Heart left ventricle (tissue), 16 donors: ENCODE measurements at regions not wholly inside any gene's neighbourhood (a gene's known extent, or its start where the extent isn't known, plus 50 kb on each side); places are given as distances from the start of the nearest gene placed in this dataset.
"Not testable (repeated sequence)": the region's sequence is repeated elsewhere in the genome, so short reads cannot be mapped to it uniquely, and the experiment has no call there.

Source experiments
- ATAC-seq, 4 donors: fragments of 200-7000 bp; cut with Tn5 transposase; one replicate each; pipeline ENCODE4 v1.9.1; 2020 to 2022; ENCODE audit warnings: moderate library complexity in 4 of 4, mild to moderate bottlenecking in 3 of 4, moderate number of reproducible peaks in 1 of 4
- DNase-seq, 5 donors: peaks; one replicate each; pipeline ENCODE4 v3.0.0-alpha.2; 2020
- H3K27ac ChIP-seq, 12 donors: fragments of 200-600 bp; sonication (generic) in 4 of 12; one replicate each; pipeline versions ENCODE4 v1.5.0 to v1.8.0; 2016 to 2022; ENCODE audit warnings: mild to moderate bottlenecking in 2 of 12
- H3K27me3 ChIP-seq, 9 donors: fragments of 200-600 bp; sonication (generic) in 2 of 9; one replicate each; pipeline versions ENCODE4 v1.5.1 to v1.8.0; 2016 to 2022; ENCODE audit warnings: mild to moderate bottlenecking in 3 of 9
- H3K36me3 ChIP-seq, 9 donors: fragments of 200-600 bp; sonication (generic) in 2 of 9; one replicate each; pipeline versions ENCODE4 v1.5.0 to v1.8.0; 2018 to 2022; ENCODE audit warnings: mild to moderate bottlenecking in 2 of 9
- H3K4me1 ChIP-seq, 12 donors: fragments of 200-600 bp; sonication (generic) in 4 of 12; one replicate each; pipeline versions ENCODE4 v1.5.0 to v1.8.0; 2016 to 2022; ENCODE audit warnings: mild to moderate bottlenecking in 3 of 12
- H3K4me3 ChIP-seq, 12 donors: fragments of 200-600 bp; sonication (generic) in 4 of 12; one replicate each; pipeline versions ENCODE4 v1.5.0 to v1.8.0; 2017 to 2022; ENCODE audit warnings: mild to moderate bottlenecking in 9 of 12, moderate library complexity in 4 of 12
- H3K9me3 ChIP-seq, 12 donors: fragments of 200-600 bp; sonication (generic) in 4 of 12; one replicate each; pipeline versions ENCODE4 v1.5.0 to v1.8.0; 2016 to 2022; ENCODE audit warnings: mild to moderate bottlenecking in 1 of 12
- WGBS, 4 donors: extraction: QIAGEN DNeasy Blood & Tissue Kit in 2 of 4; methylation state at CpG; one replicate each; pipeline versions ENCODE4 v1.1.5 to v1.1.7; 2013 to 2018; 5-methylcytosine and 5-hydroxymethylcytosine counted together
- intact Hi-C, 10 donors: fragments of 100-400 bp; cut with DNase I; formaldehyde crosslinking; loops; one replicate each; pipeline versions ENCODE4 v1.11.1 to v1.14.2; 2022
- donor health status: ischemic (EF 13 %, LVEDD 7.1; RV severe dilation, severe dysfunction).
- donor health status: healthy with polysubstance abuse.
- donor health status: DM: no; HTN: yes; CAD: no.
- donor health status: DM: no; HTN: no; CAD: no.
- donor health status: ischemic (EF 25% LVEDD 6.9; RV normal size, moderate dysfunction).
- donor health status: ischemic (EF 25% LVEDD 5.7; RV mildly dilated, moderate dysfunction).
- donor health status: healthy.
- donor health status: DM: yes; HTN: yes; CAD: no.
- donor health status: ischemic (EF 35%, LVEDD 5.7; RV mildly dilated, moderate dysfunction).
- donor health status: nonischemic (EF 11% LVEDD 7.7; RV severe dilation, severe dysfunction).
- donor health status: DM: yes; HTN: yes; CAD: no.
- donor health status: PGD.
- donor health status: ischemic (EF 29% LVEDD 5.4; RV normal size, mild dysfunction).
- donor health status: nonischemic (EF 23%, LVEDD 6.1; RV moderate dilation, normal function).

GRCh38 chr2:91566611-91567010, 2875.1 kb downstream of the RPIA start:
- H3K36me3 ChIP-seq, intact Hi-C loops, H3K4me1 ChIP-seq, H3K4me3 ChIP-seq, H3K27me3 ChIP-seq, H3K27ac ChIP-seq, H3K9me3 ChIP-seq, ATAC-seq: not testable (repeated sequence)
- WGBS, 4 donors: 83 to 91% (median 88%) methylated on average over 6 to 8 of the region's 8 CpGs
- DNase-seq: peak in 1 of 5 donors; percentile 33

- DNase-seq: peak in 1 of 5 donors; percentile 51
- H3K27me3 ChIP-seq, H3K36me3 ChIP-seq, H3K4me3 ChIP-seq, H3K4me1 ChIP-seq, intact Hi-C loops, H3K9me3 ChIP-seq, ATAC-seq, H3K27ac ChIP-seq: not testable (repeated sequence)
- 78 to 85% (median 83%) methylated on average over 11 to 15 of the region's 18 CpGs for WGBS, 4 donors
Observed at GRCh38 chr2:91567546-91568335, 2876.3 kb downstream of the RPIA start.

- H3K4me3 ChIP-seq, H3K27me3 ChIP-seq, H3K27ac ChIP-seq, H3K4me1 ChIP-seq, intact Hi-C loops, ATAC-seq, H3K9me3 ChIP-seq, H3K36me3 ChIP-seq: not testable (repeated sequence)
- WGBS, 4 donors: 75 to 96% (median 79%) methylated on average over 5 to 22 of the region's 25 CpGs
- DNase-seq: peak in 1 of 5 donors; percentile 33
Observed at GRCh38 chr2:91568391-91569338, 2877.2 kb downstream of the RPIA start.

- peak overlapping the region in 3 of 12 donors; percentile 5 to 21 (median 19) for H3K4me3 ChIP-seq
- 78 to 92% (median 83%) methylated on average over 71 to 78 of the region's 78 CpGs for WGBS, 4 donors
- H3K4me1 ChIP-seq, H3K27ac ChIP-seq, H3K9me3 ChIP-seq, intact Hi-C loops, H3K36me3 ChIP-seq, H3K27me3 ChIP-seq: not testable (repeated sequence)
- peak in 1 of 4 donors; percentile 31 for ATAC-seq
- DNase-seq: peak in 2 of 5 donors; percentile 39 to 48
Observed at GRCh38 chr2:91571239-91571923, 2879.9 kb downstream of the RPIA start.

- peak in 1 of 5 donors; percentile 20 for DNase-seq
- H3K27ac ChIP-seq, H3K36me3 ChIP-seq, ATAC-seq, H3K4me1 ChIP-seq, intact Hi-C loops, H3K4me3 ChIP-seq, H3K9me3 ChIP-seq: not testable (repeated sequence)
- 74 to 81% (median 80%) methylated on average over 4 of the region's 4 CpGs for WGBS, 4 donors
- H3K27me3 ChIP-seq: peaks cover 0 to 14% (median 0%) of the 10 kb centered on the region in 9 donors
Observed at GRCh38 chr2:91573018-91573417, 2881.5 kb downstream of the RPIA start.

- H3K9me3 ChIP-seq, H3K4me3 ChIP-seq, H3K36me3 ChIP-seq, intact Hi-C loops, ATAC-seq, H3K4me1 ChIP-seq, H3K27ac ChIP-seq: not testable (repeated sequence)
- 69 to 80% (median 76%) methylated on average over 2 of the region's 4 CpGs for WGBS, 4 donors
- peaks cover 0 to 14% (median 0%) of the 10 kb centered on the region in 9 donors for H3K27me3 ChIP-seq
- peak in 2 of 5 donors; percentile 20 to 45 for DNase-seq
Observed at GRCh38 chr2:91573755-91574154, 2882.3 kb downstream of the RPIA start.

- H3K4me3 ChIP-seq, H3K4me1 ChIP-seq, ATAC-seq, H3K9me3 ChIP-seq, H3K36me3 ChIP-seq, intact Hi-C loops, H3K27ac ChIP-seq: not testable (repeated sequence)
- H3K27me3 ChIP-seq: peaks cover 0 to 14% (median 0%) of the 10 kb centered on the region in 9 donors
- peak in 1 of 5 donors; percentile 37 for DNase-seq
- 50 to 76% (median 63%) methylated on average over 5 to 6 of the region's 8 CpGs for WGBS, 4 donors
Observed at GRCh38 chr2:91574255-91574654, 2882.8 kb downstream of the RPIA start.

GRCh38 chr2:91575701-91576100, 2884.2 kb downstream of the RPIA start:
- 75 to 85% (median 80%) methylated on average over 8 to 11 of the region's 11 CpGs for WGBS, 4 donors

GRCh38 chr2:91577406-91577805, 2885.9 kb downstream of the RPIA start:
- DNase-seq, intact Hi-C loops, ATAC-seq, H3K27ac ChIP-seq, H3K9me3 ChIP-seq, H3K36me3 ChIP-seq, H3K4me3 ChIP-seq, H3K4me1 ChIP-seq: not testable (repeated sequence)
- 65 to 84% (median 73%) methylated on average over 6 of the region's 6 CpGs for WGBS, 4 donors
- peaks cover 0 to 19% (median 0%) of the 10 kb centered on the region in 9 donors for H3K27me3 ChIP-seq

More at GRCh38 chr2:91575701-91576100, 2884.2 kb downstream of the RPIA start:
- ATAC-seq, H3K4me3 ChIP-seq, intact Hi-C loops, H3K4me1 ChIP-seq, H3K27ac ChIP-seq, H3K36me3 ChIP-seq, H3K9me3 ChIP-seq: not testable (repeated sequence)
- H3K27me3 ChIP-seq: peaks cover 0 to 22% (median 0%) of the 10 kb centered on the region in 9 donors
- peak in 1 of 5 donors; percentile 18 for DNase-seq

- H3K36me3 ChIP-seq, H3K27ac ChIP-seq, intact Hi-C loops, ATAC-seq, H3K4me1 ChIP-seq, DNase-seq, H3K4me3 ChIP-seq: not testable (repeated sequence)
- H3K27me3 ChIP-seq: peaks cover 0 to 21% (median 0%) of the 10 kb centered on the region in 9 donors
- WGBS, 4 donors: 53 to 65% (median 62%) methylated on average over 3 of the region's 3 CpGs
- peaks cover 0 to 12% (median 3%) of the 10 kb centered on the region in 12 donors for H3K9me3 ChIP-seq
Observed at GRCh38 chr2:91578678-91579077, 2887.2 kb downstream of the RPIA start.
